AG04450 (cell line): ENCODE measurements at regions not wholly inside any gene's neighbourhood (a gene's known extent, or its start where the extent isn't known, plus 50 kb on each side); places are given as distances from the start of the nearest gene placed in this dataset.

ENCODE experiments used
- CTCF ChIA-PET: fragments of 300-600, 350-600 bp; formaldehyde crosslinking; extraction: SDS; loops from one replicate; lab custom pipeline; 2022; ENCODE audit warnings: antibody characterized with exemption, inconsistent platforms; lab: Charles Lee
- POLR2A ChIA-PET: fragments of 350-600 bp; formaldehyde crosslinking; extraction: SDS; loops from one replicate; lab custom pipeline; 2021; ENCODE audit warnings: antibody characterized with exemption, inconsistent platforms; lab: Yijun Ruan, JAX
- DNase-seq: peaks from one replicate; pipeline ENCODE4 v3.0.0-alpha.2; 2011; ENCODE audit warnings: low read depth, low spot score
- H3K27ac ChIP-seq: one replicate; pipeline ENCODE4 v1.5.1; 2012; ENCODE audit warnings: low read depth, low read length, control low read depth
- H3K27me3 ChIP-seq: one replicate; pipeline ENCODE4 v1.6.0; 2012; ENCODE audit warnings: low read length; ENCODE audit not compliant: control insufficient read depth, insufficient read depth
- H3K4me3 ChIP-seq: 2 replicates; pipeline ENCODE4 v1.5.1; 2011; ENCODE audit warnings: mild to moderate bottlenecking, low read depth, low read length, control low read depth
- H3K9me3 ChIP-seq: 2 replicates; pipeline ENCODE4 v1.5.1; 2012; ENCODE audit warnings: low read length; ENCODE audit not compliant: control insufficient read depth, insufficient read depth
- CTCF ChIP-seq: IDR thresholded peaks from 2 replicates; pipeline ENCODE4 v1.5.1; 2011; ENCODE audit warnings: low read depth, low read length, control low read depth, inconsistent platforms

GRCh38 chr4:55014876-55015275, 110.5 kb downstream of the KDR start:
- CTCF ChIA-PET, result no interaction called here
- DNase-seq, result no peak
- no peaks in the 10 kb centered on the region for H3K27me3 ChIP-seq

GRCh38 chr4:55013431-55013955, 111.9 kb downstream of the KDR start:
- Histone ChIP-seq H3K27me3 (no peaks in the 10 kb centered on the region), H3K9me3 (no peaks in the 10 kb centered on the region; the same call in 1 of the 2 replicates), H3K4me3 (no peak overlapping the region), H3K27ac (no peak overlapping the region)
- CTCF ChIA-PET, result no interaction called here
- no peak for DNase-seq
- POLR2A ChIA-PET, result no interaction called here
- TF ChIP-seq CTCF, result no peak

More at GRCh38 chr4:55014876-55015275, 110.5 kb downstream of the KDR start:
- POLR2A ChIA-PET, result no interaction called here
- H3K4me3 ChIP-seq, result no peak overlapping the region
- H3K27ac ChIP-seq, result no peak overlapping the region
- no peak for TF ChIP-seq CTCF
- no peaks in the 10 kb centered on the region for H3K9me3 ChIP-seq

- POLR2A ChIA-PET, result no interaction called here
- CTCF ChIA-PET, result interaction anchor here (1.6 kb wide), 1 partner anchor 309 kb away, joined by 3 read pairs; no protein-coding TSS in a partner anchor
- Histone ChIP-seq H3K9me3 (no peaks in the 10 kb centered on the region; the same call in 1 of the 2 replicates), H3K4me3 (no peak overlapping the region), H3K27me3 (no peaks in the 10 kb centered on the region), H3K27ac (no peak overlapping the region)
- no peak for TF ChIP-seq CTCF
- DNase-seq, result no peak
Measured at GRCh38 chr4:55012363-55013230, 112.8 kb downstream of the KDR start.

- ChIA-PET CTCF (interaction anchor here (0.5 to 1.6 kb wide), 2 partner anchors 57 to 310 kb away, joined by 3 read pairs; no protein-coding TSS in a partner anchor), POLR2A (no interaction called here)
- DNase-seq, result no peak
- no peak overlapping the region for H3K4me3 ChIP-seq
- H3K9me3 ChIP-seq, result no peaks in the 10 kb centered on the region; the same call in 1 of the 2 replicates
- no peak for TF ChIP-seq CTCF
- H3K27me3 ChIP-seq, result no peaks in the 10 kb centered on the region
- no peak overlapping the region for H3K27ac ChIP-seq
Measured at GRCh38 chr4:55011761-55012160, 113.6 kb downstream of the KDR start.

- H3K4me3 ChIP-seq, result no peak overlapping the region
- no peaks in the 10 kb centered on the region; the same call in 1 of the 2 replicates for H3K9me3 ChIP-seq
- DNase-seq, result no peak
- no peaks in the 10 kb centered on the region for H3K27me3 ChIP-seq
- CTCF ChIA-PET, result no interaction called here
- no peak overlapping the region for H3K27ac ChIP-seq
- POLR2A ChIA-PET, result no interaction called here
- TF ChIP-seq CTCF, result no peak
Measured at GRCh38 chr4:55010550-55010949, 114.8 kb downstream of the KDR start.
